Esophagus squamous epithelium (tissue), 4 donors: ENCODE measurements at regions not wholly inside any gene's neighbourhood (a gene's known extent, or its start where the extent isn't known, plus 50 kb on each side); places are given as distances from the start of the nearest gene placed in this dataset.

Experiments used
- CTCF ChIP-seq, 6 experiments: fragments of 450-650 bp in 4 of 6; fragments of 200-600 bp in 2 of 6; sonication (generic) in 2 of 6; IDR thresholded peaks; one replicate each; pipeline ENCODE4 v1.5.1; 2016 to 2019; ENCODE audit warnings: antibody characterized with exemption in 6 of 6, mild to moderate bottlenecking in 4 of 6, moderate library complexity in 4 of 6
- POLR2A ChIP-seq, 4 donors: fragments of 450-650 bp; IDR thresholded peaks; one replicate each; pipeline ENCODE4 v1.6.1; 2017; ENCODE audit warnings: antibody characterized with exemption in 4 of 4, mild to moderate bottlenecking in 4 of 4, moderate library complexity in 3 of 4

GRCh38 chr4:136412708-136413107 is 1119.6 kb downstream of the PCDH18 start:
- TF ChIP-seq CTCF (IDR thresholded peaks at IDR 0.05) (no peak), POLR2A (IDR thresholded peaks at IDR 0.05) (no peak)
